GM18505 (cell line): ENCODE measurements at regions not wholly inside any gene's neighbourhood (a gene's known extent, or its start where the extent isn't known, plus 50 kb on each side); places are given as distances from the start of the nearest gene placed in this dataset.

Source experiments
- ATAC-seq: cut with Tn5 transposase; IDR thresholded peaks from one replicate; pipeline ENCODE4 v1.9.1; 2021; ENCODE audit not compliant: unreplicated experiment
- POLR2A ChIP-seq: IDR thresholded peaks from 4 replicates; pipeline ENCODE4 v1.6.1; 2011; ENCODE audit warnings: borderline replicate concordance; ENCODE audit not compliant: insufficient read depth, insufficient read length; ENCODE audit errors: extremely low read depth

DNA sequence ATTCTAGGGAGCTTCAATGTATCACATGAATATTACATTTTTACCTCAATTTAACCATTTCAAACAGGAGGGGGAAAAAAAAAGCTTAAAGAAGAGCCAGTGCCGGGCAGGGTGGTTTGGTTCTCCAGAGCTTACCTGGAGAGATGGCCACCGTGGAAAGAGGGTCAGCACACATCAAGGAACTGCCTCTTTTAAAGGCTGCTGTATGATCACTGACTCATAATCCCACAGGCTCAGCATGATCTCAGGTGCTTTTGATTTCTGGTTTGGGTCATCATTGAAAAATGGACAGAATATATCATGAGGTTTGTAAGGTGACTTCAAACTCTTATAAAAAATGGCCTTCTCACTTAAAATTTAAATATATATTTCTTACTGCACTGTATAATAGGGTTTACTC is 67.5 kb upstream of the MDFIC start:
- ATAC-seq = no peak
- TF ChIP-seq POLR2A = no peak

DNA sequence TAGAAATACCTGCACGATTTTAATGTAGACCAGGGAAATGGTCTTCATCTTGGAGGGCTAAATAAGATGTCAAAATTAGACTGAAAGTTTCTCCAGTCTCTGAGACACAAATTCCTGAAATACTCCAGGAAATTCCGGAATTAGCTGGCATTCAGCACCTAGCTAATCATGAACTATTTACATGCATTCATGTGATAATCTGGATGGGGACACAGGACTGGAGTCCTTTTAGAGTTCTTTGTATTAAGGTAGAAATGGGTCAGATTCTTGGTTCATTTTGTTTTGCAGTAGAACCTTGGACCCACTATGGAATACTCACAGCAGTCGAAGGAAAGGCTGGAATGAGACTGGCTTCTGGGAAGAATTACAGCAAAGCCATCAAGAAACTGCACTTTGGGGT is 65.3 kb upstream of the MDFIC start:
- no peak for ATAC-seq
- no peak for TF ChIP-seq POLR2A

DNA sequence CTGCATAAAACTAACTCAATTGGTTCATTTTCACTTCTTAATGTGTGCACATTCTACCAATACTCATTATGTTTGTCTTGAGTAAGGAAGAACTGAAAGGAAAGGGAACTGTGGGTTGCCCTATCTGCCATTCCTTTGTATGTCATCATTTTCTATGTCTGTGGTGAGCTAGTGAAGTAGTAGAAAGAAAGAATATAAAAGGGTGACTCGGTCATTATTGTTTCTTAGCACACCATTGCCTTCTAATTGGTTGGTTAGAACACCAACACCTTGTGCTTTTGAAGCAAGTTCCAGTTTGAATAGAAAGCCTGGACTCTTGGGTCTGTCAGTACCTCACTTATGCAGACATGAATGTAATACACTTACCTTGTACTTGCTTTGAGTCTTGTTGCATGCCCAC is 64.3 kb upstream of the MDFIC start:
- ATAC-seq = no peak
- TF ChIP-seq POLR2A = no peak

DNA sequence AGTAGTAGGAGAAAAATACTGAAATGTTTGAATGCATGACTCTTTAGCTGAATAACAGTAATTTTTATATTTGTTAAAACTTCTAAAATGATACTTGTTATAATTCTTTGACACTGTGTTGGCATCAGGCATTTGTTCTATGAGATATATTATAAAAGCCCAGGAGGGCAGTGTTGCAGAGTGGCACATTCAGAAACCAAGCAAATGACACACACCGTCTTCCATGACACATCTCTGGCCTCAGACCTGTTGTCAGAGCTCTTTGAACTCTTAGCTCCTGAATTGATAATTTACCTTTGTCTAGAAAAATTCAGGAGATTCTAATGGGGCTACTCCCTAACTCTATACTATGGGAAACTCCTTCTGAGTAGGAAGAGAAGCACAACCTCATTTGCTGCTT is 62.4 kb upstream of the MDFIC start:
- TF ChIP-seq POLR2A = no peak

DNA sequence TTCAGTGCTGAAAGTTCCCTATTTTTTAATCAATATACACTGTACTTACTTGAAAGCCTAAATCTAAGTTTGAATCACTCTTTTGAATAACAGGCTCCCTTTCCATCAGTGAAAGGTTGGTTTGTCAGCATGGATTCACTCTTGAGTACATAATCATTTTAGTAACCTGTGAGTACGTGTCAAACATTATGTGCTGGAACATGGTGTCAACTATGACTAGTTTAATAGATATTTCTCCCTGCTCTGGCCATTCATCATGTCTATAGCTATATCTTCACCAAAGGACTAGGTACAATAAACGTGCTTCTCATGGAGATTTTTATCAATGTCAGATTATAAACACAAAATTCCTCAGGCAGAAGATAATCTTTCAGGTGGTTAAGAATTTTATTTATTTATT is 61.7 kb upstream of the MDFIC start:
- no peak for ATAC-seq
- no peak for TF ChIP-seq POLR2A

More for the DNA sequence above, 62.4 kb upstream of the MDFIC start:
- ATAC-seq = no peak

DNA sequence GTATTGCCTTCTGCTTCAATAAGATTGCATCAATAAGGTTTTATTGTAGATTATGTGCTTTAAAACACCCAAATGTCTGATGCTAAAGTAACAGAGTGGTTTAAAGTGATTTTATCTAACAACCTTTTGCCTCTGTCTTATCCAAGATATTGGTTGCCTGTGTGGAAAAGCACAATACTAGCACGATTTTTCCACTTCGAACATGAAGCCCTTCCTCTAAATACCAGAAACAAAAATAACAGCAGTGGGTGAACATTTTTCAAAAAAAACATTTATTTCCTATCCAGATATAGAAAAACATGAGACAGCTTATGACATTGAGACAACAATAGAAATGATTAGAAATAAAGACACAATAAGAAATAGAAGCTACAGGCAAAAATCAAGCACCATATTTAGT is 59.5 kb upstream of the MDFIC start:
- TF ChIP-seq POLR2A = no peak
- no peak for ATAC-seq

DNA sequence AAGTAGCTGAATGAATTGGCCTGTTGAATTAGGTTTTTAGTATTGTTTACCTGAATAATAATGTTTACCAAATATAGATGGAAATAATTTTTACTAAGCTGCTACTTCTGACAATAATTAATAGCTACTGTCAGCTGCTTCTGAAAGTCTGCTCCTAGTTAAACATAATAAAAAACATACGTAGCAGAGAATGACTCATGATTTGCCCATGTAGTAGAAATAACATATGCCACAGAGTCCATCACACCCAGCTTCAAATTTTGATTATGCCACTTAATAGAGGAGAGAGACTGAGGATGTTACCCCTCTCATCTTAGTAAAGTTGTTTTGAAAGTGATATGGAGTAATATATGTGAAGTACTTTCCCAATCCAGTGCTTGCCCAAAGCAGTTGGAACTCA is 57.6 kb upstream of the MDFIC start:
- no peak for TF ChIP-seq POLR2A
- ATAC-seq = no peak

DNA sequence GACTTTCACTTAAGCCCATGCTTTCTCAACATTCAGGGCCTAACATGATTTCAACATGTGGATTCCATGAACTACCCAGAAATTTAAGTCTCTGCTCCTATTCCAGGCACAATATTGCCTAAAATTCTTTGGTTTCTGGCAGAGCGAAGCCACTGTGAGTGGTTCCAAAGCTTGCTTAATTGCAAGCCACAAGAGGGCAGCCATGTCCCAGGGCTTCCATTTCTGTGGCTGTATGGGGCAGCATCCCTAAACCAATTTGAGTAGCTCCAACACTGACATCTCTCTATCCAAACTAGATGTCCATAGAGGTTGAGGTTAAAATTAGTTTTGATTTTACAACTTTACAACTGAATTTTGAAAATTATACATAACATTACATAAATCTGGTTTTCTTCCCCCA is 56.3 kb upstream of the MDFIC start:
- ATAC-seq = peak; percentile 80
- no peak for TF ChIP-seq POLR2A
